Stimulated activated memory B cell treated with anti-CD40 and anti-IgM and Interleukin-4, amounts not matched to agents 10 μg/mL and 1 μg/mL and 100 μg/mL, for 72 hours (primary cell): ENCODE measurements at regions not wholly inside any gene's neighbourhood (a gene's known extent, or its start where the extent isn't known, plus 50 kb on each side); places are given as distances from the start of the nearest gene placed in this dataset.

ENCODE experiments used
- ATAC-seq: fragments of 150-1000 bp; cut with Tn5 transposase; 2 replicates; pipeline ENCODE4 v1.10.0; 2021
- H3K27ac Mint-ChIP-seq: one replicate; pipeline ENCODE4 v1.8.0; 2022; ENCODE audit warnings: mild to moderate bottlenecking, mixed read lengths
- H3K27me3 Mint-ChIP-seq: one replicate; pipeline ENCODE4 v1.8.0; 2022; ENCODE audit warnings: mixed read lengths
- H3K36me3 Mint-ChIP-seq: one replicate; pipeline ENCODE4 v1.8.0; 2022; ENCODE audit warnings: mixed read lengths
- H3K4me1 Mint-ChIP-seq: one replicate; pipeline ENCODE4 v1.8.0; 2022; ENCODE audit warnings: mixed read lengths
- H3K4me3 Mint-ChIP-seq: one replicate; pipeline ENCODE4 v1.8.0; 2022; ENCODE audit warnings: mild to moderate bottlenecking, moderate library complexity, mixed read lengths
- H3K9me3 Mint-ChIP-seq: one replicate; pipeline ENCODE4 v1.8.0; 2022; ENCODE audit warnings: mixed read lengths

DNA sequence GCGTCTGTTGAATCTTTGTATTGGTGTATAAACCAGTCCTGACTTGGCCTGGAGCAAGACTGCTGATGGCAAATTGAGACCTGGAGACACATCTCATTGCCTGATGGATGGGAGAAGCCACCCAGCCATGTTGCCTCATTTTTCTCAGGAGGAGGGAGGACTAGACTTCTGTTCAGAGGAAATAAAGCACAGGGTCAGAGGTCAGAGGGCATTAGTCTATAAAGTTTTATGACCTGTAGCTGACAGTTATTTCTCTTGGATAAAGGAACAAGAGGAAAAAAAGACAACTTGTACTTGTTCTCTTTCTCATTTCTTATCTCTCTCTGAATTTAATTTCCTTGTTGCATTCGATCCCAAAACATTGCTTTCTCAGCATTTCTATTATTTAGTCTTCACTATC, 775.9 kb downstream of the SQOR start:
- no peaks in the 10 kb centered on the region for H3K36me3 Mint-ChIP-seq
- no peaks in the 10 kb centered on the region for H3K27me3 Mint-ChIP-seq
- ATAC-seq: no peak
- no peak overlapping the region for H3K27ac Mint-ChIP-seq
- H3K4me1 Mint-ChIP-seq: no peaks in the 10 kb centered on the region
- H3K9me3 Mint-ChIP-seq: no peaks in the 10 kb centered on the region
- H3K4me3 Mint-ChIP-seq: no peak overlapping the region

DNA sequence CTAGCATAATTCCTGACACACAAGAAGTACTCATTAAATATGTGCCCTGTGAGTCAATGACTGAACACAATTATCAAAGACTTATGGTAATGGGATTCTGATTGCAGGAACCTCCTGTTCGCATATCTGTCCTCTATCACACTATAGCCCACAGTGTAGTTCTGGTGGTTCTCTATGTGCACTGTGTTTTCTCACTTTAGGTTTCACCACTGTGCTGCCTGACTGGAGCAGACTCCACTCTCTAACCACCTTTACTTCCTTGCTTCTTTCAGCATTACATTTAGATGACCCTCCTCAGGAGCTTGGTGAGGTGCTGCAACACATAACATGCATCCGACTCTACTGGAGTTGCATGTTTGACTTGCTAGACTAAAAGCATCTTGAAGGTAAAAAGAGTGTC, 777.1 kb downstream of the SQOR start:
- Mint-ChIP-seq H3K27me3 (no peaks in the 10 kb centered on the region), H3K27ac (no peak overlapping the region), H3K36me3 (no peaks in the 10 kb centered on the region), H3K4me1 (no peaks in the 10 kb centered on the region), H3K4me3 (no peak overlapping the region), H3K9me3 (no peaks in the 10 kb centered on the region)
- ATAC-seq: no peak

DNA sequence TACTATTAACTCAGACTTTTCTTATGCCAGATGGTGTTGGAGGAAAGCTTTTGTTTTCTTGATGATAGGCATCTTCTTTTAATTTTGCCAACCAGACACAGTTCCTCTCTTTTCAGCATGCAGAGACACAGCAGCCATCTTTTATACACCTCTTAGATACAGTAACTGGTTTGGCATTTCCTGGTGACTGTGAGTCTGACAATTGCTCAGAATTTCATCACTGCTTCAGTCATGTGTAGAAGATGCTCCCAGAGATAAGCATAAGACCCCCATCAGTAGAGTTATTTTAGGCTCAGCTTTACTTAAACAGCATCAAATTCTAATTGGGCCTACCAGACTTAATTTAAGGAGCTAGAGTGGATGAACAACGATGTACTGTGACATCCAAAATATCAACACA, 779.0 kb downstream of the SQOR start:
- H3K9me3 Mint-ChIP-seq: no peaks in the 10 kb centered on the region
- no peaks in the 10 kb centered on the region for H3K4me1 Mint-ChIP-seq
- no peaks in the 10 kb centered on the region for H3K27me3 Mint-ChIP-seq
- H3K36me3 Mint-ChIP-seq: no peaks in the 10 kb centered on the region
- no peak overlapping the region for H3K4me3 Mint-ChIP-seq
- ATAC-seq: no peak
- H3K27ac Mint-ChIP-seq: no peak overlapping the region

DNA sequence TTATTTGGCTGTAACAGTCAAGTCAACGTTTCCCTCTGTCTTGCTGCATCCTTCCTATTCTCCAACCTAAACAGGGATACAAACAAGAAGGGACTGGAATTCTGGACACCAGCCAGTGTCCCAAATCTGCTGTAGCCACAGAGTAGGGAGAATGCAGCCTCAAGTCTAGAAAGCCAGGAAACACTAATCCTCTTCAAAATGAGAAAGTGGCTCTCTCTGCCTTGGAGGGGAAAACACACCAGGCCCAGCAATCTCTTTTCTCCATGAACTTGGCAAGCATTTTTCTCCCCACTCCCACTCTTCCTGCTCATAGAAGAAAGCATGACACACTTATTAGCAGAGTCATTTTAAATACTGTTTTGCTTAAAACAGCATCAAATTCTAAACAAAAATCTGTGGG, 781.7 kb downstream of the SQOR start:
- Mint-ChIP-seq H3K4me1 (no peaks in the 10 kb centered on the region), H3K27me3 (no peaks in the 10 kb centered on the region), H3K27ac (no peak overlapping the region), H3K4me3 (no peak overlapping the region), H3K36me3 (no peaks in the 10 kb centered on the region), H3K9me3 (no peaks in the 10 kb centered on the region)
- no peak for ATAC-seq

DNA sequence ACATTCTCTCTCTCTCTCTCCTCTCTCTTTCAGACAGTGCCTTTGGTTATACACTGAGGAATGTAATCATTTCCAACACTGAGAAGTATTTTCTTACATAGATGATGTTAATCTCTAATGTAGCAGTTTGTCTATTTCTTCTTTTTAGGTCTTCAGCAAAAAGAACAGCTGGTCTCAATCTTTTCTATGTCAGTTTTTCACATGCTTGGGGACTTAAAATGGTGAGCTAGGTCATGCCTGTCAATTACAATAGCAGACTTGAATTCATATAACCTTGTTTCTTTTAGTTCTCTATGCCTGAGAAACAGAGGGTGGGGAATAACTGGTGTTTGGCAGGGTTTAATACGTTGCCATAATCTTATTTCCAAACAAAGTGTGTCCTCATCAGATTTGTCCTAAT, 786.2 kb downstream of the SQOR start:
- ATAC-seq: no peak
- Mint-ChIP-seq H3K9me3 (peaks cover 4% of the 10 kb centered on the region), H3K4me1 (no peaks in the 10 kb centered on the region), H3K36me3 (no peaks in the 10 kb centered on the region), H3K27me3 (no peaks in the 10 kb centered on the region), H3K27ac (no peak overlapping the region), H3K4me3 (no peak overlapping the region)

DNA sequence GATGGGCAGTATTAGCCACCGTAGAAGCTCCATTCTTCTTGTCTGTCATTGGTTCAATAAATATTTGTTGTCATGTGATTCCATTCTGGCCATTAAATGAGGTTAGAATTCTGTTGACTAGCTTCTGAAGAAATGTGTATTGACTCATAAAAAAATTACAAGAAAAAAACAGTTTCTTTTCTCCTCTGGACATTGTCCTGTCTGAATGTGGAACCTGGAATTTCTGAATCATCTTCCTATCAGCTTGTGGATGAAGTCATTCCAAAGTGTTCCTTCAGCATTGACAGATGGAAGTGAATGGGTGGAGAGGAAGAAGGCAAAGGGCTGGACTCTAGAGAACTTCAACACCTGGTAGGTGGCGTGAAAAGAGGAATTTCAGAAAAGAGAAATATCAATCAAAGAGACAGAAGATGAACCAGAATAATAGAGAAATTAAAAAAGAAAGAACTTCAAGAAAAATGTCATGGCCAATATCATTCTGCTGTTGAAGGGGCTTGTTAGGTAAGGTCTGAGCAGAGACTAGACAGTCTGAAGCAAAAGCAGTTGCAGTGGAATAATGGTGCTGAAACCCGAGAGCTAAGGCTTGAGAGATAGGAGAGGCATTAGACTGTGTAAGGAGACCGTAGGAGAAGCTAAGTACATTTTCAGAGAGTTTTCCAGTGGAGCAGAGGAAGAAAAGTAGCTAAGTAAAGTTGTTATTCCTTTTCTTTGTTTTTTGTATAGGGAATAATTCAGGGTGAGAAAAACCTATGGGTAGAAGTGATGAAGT, 806.6 kb downstream of the SQOR start:
- H3K4me3 Mint-ChIP-seq: no peak overlapping the region
- no peak for ATAC-seq
- H3K9me3 Mint-ChIP-seq: peaks cover 3% of the 10 kb centered on the region
- no peaks in the 10 kb centered on the region for H3K36me3 Mint-ChIP-seq
- H3K27me3 Mint-ChIP-seq: no peaks in the 10 kb centered on the region
- H3K27ac Mint-ChIP-seq: no peak overlapping the region
- no peaks in the 10 kb centered on the region for H3K4me1 Mint-ChIP-seq

DNA sequence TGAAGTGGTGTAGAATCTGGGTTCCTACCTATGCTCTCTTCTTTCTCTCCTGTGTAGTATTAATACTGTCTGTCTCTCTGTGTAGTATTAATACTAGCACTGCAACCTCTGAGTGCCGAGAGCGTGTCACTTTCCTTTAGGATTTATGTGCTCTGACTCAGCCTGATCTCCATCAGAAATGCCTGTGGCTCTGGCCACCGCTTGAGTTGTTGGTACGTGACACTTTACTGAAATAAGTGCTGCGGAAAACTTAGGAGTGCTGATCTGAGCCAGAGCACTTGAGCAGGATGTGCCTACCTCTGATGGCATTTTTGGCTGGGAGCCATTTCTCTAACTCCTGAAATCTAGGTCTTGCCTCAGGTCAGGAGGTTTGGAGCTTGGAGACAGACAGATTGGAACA, 807.4 kb downstream of the SQOR start:
- Mint-ChIP-seq H3K36me3 (no peaks in the 10 kb centered on the region), H3K4me3 (no peak overlapping the region), H3K9me3 (peaks cover 3% of the 10 kb centered on the region), H3K4me1 (no peaks in the 10 kb centered on the region), H3K27ac (no peak overlapping the region), H3K27me3 (no peaks in the 10 kb centered on the region)
- no peak for ATAC-seq

DNA sequence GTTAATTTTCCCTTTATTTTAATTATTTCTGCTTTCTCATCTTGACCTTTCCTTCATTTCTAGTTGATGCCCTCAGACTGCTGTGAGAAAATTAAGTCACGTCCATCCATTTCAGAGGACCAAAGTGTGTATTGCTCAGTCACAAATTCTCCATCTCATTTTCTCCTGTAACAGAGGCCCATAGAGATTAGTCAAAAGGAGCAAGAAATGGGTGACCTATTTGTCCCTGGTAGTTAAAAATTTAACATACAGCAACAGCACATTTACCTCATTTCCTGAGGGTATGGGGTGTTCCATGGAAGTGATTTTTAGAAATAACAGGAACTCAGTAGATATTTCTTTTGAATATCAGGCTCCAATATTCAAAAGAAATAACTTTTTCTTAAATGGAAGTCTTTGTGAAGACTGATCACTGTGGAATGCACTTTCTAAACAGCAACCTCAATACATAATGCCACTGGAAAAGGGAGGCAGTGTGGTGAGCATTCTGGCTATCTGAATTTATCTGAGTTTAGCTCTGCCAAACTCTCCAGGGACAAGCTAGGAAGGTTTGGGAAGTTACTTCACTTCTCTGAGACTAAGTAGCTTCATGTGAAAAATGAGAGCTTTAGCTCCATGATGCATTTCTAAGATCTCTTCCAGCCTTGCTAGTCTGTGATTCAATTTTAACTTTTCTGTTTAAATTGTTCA, 808.2 kb downstream of the SQOR start:
- ATAC-seq: no peak
- H3K4me3 Mint-ChIP-seq: no peak overlapping the region
- no peaks in the 10 kb centered on the region for H3K36me3 Mint-ChIP-seq
- no peaks in the 10 kb centered on the region for H3K4me1 Mint-ChIP-seq
- peaks cover 3% of the 10 kb centered on the region for H3K9me3 Mint-ChIP-seq
- no peak overlapping the region for H3K27ac Mint-ChIP-seq
- no peaks in the 10 kb centered on the region for H3K27me3 Mint-ChIP-seq

DNA sequence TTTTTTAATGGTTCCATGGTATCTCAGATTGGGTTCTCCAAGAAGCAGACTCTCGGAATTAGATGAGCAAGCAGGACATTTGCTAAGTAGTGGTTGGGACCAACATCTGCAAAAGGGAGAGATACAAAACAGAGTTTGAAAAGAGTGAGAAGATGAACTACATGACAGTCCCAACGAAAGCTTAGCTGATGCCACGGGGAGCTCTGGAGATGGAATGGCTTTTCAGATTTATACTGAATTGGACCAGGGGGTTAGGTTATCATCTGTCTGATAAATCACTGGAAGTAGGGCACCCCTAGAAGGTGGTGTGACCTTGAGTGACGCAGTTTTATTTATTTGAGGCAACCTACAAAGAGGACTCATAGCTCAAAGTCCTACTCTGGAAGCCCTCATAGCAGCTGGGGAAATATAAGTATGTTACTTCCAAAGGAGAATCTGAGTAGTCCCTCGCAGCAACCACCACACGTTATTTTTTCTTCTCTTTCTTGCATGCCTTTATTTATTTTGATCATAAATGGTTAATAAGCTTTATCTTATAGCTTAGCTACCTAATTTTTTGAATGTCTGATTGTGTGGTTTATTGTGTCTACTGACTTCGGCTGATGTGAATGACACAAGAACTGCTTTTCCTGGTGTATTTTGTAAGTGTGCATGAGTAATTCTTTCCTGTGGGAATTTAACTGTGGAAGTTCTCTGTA, 815.4 kb downstream of the SQOR start:
- no peak overlapping the region for H3K27ac Mint-ChIP-seq
- H3K4me3 Mint-ChIP-seq: no peak overlapping the region
- no peaks in the 10 kb centered on the region for H3K4me1 Mint-ChIP-seq
- no peaks in the 10 kb centered on the region for H3K9me3 Mint-ChIP-seq
- H3K36me3 Mint-ChIP-seq: no peaks in the 10 kb centered on the region
- no peak for ATAC-seq
- no peaks in the 10 kb centered on the region for H3K27me3 Mint-ChIP-seq

DNA sequence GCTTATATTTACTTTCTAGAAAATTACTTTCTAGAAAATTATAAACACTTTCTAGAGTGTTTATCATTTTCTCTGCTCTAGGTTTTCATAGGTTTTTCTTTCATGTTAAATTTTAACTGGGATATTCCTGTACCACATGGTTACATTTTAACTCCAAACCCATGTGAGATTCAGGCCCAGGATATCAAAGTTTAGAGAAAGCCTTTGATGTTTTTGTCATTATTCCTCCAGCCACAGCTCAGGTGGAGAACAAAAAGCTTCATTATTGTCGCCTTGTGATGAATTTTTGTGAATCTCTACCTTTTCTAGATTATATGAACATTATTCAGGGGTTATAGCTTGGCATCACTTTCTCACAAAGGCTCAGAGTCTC, 816.0 kb downstream of the SQOR start:
- H3K9me3 Mint-ChIP-seq: no peaks in the 10 kb centered on the region
- H3K4me1 Mint-ChIP-seq: no peaks in the 10 kb centered on the region
- H3K4me3 Mint-ChIP-seq: no peak overlapping the region
- H3K27ac Mint-ChIP-seq: no peak overlapping the region
- ATAC-seq: no peak
- no peaks in the 10 kb centered on the region for H3K27me3 Mint-ChIP-seq
- H3K36me3 Mint-ChIP-seq: no peaks in the 10 kb centered on the region

DNA sequence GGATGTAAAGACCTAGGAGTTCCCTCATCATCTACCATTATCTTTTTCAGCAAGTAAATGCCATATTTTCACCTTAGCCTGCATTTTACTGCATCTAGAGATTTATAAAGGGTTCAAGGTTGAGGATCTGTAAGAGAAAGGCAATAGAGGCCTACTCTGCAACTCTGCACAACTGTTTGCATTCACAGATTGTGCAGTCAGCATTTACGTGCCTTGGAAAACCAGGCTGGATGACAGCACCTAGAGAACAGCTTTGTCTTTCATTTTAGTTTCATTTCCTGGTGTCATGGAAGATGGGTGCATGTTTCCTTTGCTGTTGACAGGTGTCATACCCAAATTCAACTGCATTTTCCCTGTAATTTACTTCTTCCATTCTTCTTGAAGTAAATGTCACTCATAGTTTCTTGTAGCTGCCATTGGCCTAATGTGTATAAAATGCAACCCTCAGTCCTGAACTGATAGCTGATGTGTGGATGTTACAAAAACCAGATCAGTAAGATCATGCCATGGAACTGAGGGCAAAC, 817.5 kb downstream of the SQOR start:
- H3K4me3 Mint-ChIP-seq: no peak overlapping the region
- H3K9me3 Mint-ChIP-seq: no peaks in the 10 kb centered on the region
- H3K27me3 Mint-ChIP-seq: no peaks in the 10 kb centered on the region
- no peaks in the 10 kb centered on the region for H3K4me1 Mint-ChIP-seq
- ATAC-seq: no peak
- no peak overlapping the region for H3K27ac Mint-ChIP-seq
- H3K36me3 Mint-ChIP-seq: no peaks in the 10 kb centered on the region

DNA sequence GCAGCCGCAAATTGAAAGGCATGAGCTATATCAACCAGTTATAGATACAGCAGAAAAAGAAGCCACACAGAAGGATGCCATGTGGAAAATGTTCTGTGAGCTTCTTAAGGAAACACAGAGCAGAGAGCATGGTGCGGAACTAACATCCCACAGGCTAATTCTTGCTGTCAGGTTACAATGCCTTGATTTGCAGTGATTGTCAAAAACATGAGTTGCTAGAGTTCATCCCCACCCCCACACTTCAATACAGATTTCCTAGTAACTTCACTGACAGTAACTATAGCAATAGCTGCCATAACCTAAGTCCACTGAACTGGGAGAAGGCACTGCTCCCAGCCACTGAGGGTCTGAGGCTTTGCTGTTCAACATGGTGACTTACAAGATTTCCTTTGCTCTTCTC, 821.6 kb downstream of the SQOR start:
- Mint-ChIP-seq H3K9me3 (no peaks in the 10 kb centered on the region), H3K4me3 (no peak overlapping the region), H3K36me3 (no peaks in the 10 kb centered on the region), H3K27me3 (no peaks in the 10 kb centered on the region), H3K4me1 (no peaks in the 10 kb centered on the region), H3K27ac (no peak overlapping the region)
- no peak for ATAC-seq

DNA sequence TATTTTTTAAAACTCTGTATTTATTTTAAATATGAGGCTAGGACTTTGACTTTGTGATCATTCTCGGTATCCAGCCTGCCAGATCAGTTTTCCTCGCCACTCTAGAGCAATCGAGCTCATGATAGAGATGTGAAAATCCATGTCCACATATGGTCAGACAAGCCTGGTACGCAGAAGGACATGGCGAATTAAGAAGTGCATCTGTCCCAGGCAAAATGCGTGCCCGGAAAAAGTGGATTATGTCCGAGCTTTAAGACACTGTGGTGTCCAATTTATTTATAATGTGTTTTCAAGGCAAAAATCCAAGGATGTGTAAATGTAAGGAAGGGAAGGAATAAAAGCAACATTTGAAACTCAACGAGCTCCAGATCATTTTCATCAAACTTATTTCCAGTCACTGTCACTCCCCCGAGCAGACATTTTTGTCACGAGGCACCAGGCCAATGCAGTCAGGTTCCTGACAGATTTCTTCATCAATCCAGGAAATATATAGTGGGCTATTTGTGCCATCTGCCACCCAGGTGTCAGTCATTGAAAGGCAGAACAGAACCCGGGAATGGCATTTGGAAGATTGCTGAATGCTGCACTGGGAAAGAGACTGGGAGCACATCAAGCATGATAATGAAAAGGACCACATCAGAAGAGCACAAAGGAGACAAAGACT, 825.7 kb downstream of the SQOR start:
- Mint-ChIP-seq H3K27ac (no peak overlapping the region), H3K36me3 (no peaks in the 10 kb centered on the region), H3K4me1 (no peaks in the 10 kb centered on the region), H3K4me3 (no peak overlapping the region), H3K9me3 (no peaks in the 10 kb centered on the region), H3K27me3 (no peaks in the 10 kb centered on the region)
- ATAC-seq: no peak

DNA sequence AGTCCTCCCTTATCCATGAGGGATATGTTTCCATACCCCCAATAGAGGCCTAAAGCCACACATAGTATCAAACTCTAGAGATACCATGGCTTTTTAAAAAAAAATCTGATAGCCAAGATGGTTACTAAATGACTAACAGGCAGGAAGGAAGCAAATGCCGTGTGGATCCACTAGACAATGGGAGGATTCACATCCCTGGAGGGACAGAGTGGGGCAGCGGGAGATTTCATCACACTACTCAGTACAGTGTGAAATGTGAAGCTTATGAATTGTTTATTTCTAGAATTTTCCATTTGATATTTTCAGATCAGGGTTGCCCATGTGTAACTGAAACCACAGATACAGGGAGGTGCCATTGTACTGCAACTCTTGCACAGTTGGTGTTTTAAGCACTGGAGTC, 826.6 kb downstream of the SQOR start:
- Mint-ChIP-seq H3K9me3 (no peaks in the 10 kb centered on the region), H3K27ac (no peak overlapping the region), H3K36me3 (no peaks in the 10 kb centered on the region), H3K4me3 (no peak overlapping the region), H3K4me1 (no peaks in the 10 kb centered on the region), H3K27me3 (no peaks in the 10 kb centered on the region)
- ATAC-seq: no peak

DNA sequence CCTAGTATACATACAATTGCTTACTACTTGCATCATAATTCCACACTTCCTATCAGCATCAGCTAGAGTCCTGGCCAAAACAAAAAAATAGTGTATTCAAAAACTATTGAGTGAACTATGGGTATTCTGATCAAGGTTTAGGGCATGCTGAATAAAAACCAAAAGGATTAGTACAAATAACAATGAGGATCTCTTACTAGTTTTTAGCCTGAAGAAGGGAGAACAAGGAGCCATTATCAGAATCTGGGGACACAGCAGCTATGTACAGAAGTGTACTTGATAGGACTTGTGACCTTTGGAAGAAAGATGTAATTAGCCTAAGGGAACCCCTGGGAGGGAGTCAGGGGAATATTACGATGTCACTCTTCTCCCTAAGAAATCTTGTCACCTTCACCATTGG, 832.2 kb downstream of the SQOR start:
- no peaks in the 10 kb centered on the region for H3K27me3 Mint-ChIP-seq
- no peak overlapping the region for H3K27ac Mint-ChIP-seq
- no peak for ATAC-seq
- H3K9me3 Mint-ChIP-seq: no peaks in the 10 kb centered on the region
- no peak overlapping the region for H3K4me3 Mint-ChIP-seq
- no peaks in the 10 kb centered on the region for H3K36me3 Mint-ChIP-seq
- no peaks in the 10 kb centered on the region for H3K4me1 Mint-ChIP-seq
